Activated CD4-positive, alpha-beta T cell treated with anti-CD3 and anti-CD28 coated beads, Interleukin-2, Interleukin-4, amounts not matched to agents 100 ng/mL and 50 ng/mL, durations not matched to agents 16 hours and 8 hours (primary cell): ENCODE measurements at regions not wholly inside any gene's neighbourhood (a gene's known extent, or its start where the extent isn't known, plus 50 kb on each side); places are given as distances from the start of the nearest gene placed in this dataset.

Experiments used
- DNase-seq: peaks from one replicate; pipeline ENCODE4 v3.0.0-alpha.2; 2020; ENCODE audit warnings: low spot score

DNA sequence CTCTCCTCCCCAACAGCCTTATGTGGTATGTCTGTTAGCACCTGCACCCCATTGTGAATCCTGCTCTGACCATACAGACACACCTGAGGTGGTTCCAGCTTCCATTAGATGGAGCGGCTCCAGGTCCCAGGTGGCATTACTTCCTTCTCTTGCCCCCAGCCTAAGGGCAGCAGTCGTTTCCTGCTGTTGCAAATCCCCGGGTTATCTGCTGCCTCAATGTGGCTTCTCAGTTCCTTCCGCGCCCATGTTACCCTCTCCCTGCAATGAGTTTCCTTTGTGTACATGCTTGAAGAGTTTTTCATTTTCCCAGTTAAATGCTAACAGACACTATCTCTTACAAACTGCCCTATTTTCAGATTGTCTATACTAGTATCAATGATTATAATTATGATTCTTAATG is 62.8 kb upstream of the PRKCQ start:
- DNase-seq, result no peak

DNA sequence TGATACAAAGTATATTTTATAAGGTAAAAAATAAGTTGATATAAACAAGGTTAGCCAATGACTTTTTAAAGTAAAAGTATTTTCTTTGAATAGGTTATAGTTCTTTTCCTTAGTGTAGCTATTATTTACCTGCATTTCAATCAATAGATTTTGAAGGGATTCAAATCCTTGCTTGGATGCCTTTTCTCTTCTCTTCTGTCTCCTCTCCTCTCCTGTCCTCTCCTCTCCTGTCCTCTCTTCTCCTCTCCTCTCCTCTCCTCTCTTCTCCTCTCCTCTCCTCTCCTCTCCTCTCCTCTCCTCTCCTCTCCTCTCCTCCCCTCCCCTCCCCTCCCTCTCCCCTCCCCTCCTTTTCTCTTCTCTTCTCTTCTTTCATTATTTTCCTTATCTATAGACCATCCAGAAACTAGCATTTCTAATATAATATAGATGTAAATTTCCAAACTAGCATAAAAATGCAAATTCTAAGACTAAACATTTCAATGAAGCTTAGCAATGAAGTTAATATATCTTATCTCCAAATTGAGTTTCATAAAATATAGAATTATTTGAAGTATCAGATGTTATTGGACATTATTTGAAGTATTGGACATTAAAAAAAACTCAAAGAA is 60.5 kb upstream of the PRKCQ start:
- no peak for DNase-seq

DNA sequence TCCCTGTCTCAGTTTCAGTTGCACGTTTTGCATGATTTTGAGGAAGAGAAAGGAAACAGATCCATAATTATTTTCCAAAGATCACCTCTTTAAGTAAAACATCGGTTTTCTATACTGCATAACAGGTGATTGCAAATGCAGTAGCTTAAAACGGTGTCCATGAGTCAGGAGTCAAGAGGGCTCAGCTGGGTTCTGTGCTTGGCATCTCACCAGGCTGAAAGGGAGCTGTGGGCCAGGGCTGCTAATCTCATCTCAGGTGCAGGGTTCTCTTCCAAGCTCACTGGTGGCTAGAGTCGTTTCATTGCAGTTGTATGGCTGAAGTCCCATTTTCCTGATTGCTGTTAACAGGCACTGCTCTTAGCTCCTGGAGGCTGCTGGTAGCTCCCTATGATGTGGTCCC is 57.0 kb upstream of the PRKCQ start:
- no peak for DNase-seq

DNA sequence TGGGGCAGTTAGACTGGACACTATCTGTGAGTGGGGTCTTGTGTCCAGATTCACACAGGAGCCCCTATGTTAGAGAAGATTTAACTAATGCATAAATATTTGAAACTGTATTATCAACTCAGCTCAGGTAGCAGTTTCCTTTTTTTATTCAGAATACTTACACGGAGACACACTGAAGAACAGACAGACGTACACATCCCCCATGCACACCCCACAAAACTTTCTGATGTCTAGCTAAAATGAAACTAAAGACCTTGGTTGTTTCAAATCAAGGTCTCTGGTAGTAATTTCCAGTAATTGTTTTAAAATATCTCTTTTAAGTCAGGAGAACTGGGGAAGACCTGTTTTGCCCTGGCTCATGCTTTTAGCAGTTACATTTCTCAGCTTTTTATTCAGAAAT is 55.7 kb upstream of the PRKCQ start:
- DNase-seq, result no peak
